ENCODE measurements at regions not wholly inside any gene's neighbourhood (a gene's known extent, or its start where the extent isn't known, plus 50 kb on each side); places are given as distances from the start of the nearest gene placed in this dataset.

DNA sequence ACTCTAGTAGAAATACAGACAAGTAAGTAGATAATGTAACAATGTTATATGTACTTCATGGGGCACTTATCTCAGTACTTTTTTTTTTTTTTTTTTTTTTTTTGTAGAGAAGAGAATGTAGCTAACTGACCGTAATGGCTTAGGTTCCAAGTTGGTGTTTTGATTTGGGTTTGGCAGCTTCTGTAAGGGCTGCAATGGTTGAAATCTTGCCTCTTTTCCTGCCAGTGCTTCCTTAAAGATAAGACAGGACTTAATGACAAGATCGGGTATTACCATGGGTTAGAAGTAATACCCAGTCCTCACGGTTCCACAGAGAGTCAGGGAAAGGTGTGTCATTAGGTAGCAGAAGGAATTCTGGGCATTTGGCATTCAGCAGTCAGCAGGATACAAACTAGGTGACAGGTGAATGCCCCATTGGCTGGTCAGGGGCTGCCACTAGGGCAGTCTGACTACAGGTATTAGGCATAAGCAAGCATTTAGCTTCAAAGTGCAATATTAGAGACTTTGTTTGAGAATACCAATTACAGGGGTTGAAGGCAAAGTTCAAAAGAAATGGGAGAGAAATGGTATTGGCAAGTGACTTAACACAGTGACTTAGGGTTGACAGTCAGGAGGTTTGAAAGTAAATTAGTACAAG lies 189.4 kb upstream of the RND3 start:
- CTCF ChIA-PET = no interaction called here
- POLR2A ChIA-PET = no interaction called here
- TF ChIP-seq, protein P1, sequence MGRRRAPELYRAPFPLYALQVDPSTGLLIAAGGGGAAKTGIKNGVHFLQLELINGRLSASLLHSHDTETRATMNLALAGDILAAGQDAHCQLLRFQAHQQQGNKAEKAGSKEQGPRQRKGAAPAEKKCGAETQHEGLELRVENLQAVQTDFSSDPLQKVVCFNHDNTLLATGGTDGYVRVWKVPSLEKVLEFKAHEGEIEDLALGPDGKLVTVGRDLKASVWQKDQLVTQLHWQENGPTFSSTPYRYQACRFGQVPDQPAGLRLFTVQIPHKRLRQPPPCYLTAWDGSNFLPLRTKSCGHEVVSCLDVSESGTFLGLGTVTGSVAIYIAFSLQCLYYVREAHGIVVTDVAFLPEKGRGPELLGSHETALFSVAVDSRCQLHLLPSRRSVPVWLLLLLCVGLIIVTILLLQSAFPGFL (CRISPR knock-in tag; IDR thresholded peaks at IDR 0.05; ENCODE audit: borderline replicate concordance) = no peak
- TF ChIP-seq PRRX2 (CRISPR knock-in tag; IDR thresholded peaks at IDR 0.05) (no peak), ZNF671 (CRISPR knock-in tag; IDR thresholded peaks at IDR 0.05) (no peak), CREM (CRISPR knock-in tag; IDR thresholded peaks at IDR 0.05) (no peak), ZNF317 (CRISPR knock-in tag; IDR thresholded peaks at IDR 0.05; ENCODE audit: borderline replicate concordance, low read depth) (no peak), TP53 (CRISPR knock-in tag; IDR thresholded peaks at IDR 0.05) (no peak), HMGA2 (CRISPR knock-in tag; IDR thresholded peaks at IDR 0.05) (no peak)
- TF ChIP-seq, protein P2, sequence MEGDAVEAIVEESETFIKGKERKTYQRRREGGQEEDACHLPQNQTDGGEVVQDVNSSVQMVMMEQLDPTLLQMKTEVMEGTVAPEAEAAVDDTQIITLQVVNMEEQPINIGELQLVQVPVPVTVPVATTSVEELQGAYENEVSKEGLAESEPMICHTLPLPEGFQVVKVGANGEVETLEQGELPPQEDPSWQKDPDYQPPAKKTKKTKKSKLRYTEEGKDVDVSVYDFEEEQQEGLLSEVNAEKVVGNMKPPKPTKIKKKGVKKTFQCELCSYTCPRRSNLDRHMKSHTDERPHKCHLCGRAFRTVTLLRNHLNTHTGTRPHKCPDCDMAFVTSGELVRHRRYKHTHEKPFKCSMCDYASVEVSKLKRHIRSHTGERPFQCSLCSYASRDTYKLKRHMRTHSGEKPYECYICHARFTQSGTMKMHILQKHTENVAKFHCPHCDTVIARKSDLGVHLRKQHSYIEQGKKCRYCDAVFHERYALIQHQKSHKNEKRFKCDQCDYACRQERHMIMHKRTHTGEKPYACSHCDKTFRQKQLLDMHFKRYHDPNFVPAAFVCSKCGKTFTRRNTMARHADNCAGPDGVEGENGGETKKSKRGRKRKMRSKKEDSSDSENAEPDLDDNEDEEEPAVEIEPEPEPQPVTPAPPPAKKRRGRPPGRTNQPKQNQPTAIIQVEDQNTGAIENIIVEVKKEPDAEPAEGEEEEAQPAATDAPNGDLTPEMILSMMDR (IDR thresholded peaks at IDR 0.05) = no peak
- TF ChIP-seq, protein P3, sequence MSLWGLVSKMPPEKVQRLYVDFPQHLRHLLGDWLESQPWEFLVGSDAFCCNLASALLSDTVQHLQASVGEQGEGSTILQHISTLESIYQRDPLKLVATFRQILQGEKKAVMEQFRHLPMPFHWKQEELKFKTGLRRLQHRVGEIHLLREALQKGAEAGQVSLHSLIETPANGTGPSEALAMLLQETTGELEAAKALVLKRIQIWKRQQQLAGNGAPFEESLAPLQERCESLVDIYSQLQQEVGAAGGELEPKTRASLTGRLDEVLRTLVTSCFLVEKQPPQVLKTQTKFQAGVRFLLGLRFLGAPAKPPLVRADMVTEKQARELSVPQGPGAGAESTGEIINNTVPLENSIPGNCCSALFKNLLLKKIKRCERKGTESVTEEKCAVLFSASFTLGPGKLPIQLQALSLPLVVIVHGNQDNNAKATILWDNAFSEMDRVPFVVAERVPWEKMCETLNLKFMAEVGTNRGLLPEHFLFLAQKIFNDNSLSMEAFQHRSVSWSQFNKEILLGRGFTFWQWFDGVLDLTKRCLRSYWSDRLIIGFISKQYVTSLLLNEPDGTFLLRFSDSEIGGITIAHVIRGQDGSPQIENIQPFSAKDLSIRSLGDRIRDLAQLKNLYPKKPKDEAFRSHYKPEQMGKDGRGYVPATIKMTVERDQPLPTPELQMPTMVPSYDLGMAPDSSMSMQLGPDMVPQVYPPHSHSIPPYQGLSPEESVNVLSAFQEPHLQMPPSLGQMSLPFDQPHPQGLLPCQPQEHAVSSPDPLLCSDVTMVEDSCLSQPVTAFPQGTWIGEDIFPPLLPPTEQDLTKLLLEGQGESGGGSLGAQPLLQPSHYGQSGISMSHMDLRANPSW (CRISPR knock-in tag; conservative IDR thresholded peaks at IDR 0.05; ENCODE audit: low read depth) = no peak
- TF ChIP-seq, protein P4, sequence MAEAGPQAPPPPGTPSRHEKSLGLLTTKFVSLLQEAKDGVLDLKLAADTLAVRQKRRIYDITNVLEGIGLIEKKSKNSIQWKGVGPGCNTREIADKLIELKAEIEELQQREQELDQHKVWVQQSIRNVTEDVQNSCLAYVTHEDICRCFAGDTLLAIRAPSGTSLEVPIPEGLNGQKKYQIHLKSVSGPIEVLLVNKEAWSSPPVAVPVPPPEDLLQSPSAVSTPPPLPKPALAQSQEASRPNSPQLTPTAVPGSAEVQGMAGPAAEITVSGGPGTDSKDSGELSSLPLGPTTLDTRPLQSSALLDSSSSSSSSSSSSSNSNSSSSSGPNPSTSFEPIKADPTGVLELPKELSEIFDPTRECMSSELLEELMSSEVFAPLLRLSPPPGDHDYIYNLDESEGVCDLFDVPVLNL (CRISPR knock-in tag; IDR thresholded peaks at IDR 0.05; ENCODE audit: borderline replicate concordance, low read depth) = no peak
- TF ChIP-seq, protein P5, sequence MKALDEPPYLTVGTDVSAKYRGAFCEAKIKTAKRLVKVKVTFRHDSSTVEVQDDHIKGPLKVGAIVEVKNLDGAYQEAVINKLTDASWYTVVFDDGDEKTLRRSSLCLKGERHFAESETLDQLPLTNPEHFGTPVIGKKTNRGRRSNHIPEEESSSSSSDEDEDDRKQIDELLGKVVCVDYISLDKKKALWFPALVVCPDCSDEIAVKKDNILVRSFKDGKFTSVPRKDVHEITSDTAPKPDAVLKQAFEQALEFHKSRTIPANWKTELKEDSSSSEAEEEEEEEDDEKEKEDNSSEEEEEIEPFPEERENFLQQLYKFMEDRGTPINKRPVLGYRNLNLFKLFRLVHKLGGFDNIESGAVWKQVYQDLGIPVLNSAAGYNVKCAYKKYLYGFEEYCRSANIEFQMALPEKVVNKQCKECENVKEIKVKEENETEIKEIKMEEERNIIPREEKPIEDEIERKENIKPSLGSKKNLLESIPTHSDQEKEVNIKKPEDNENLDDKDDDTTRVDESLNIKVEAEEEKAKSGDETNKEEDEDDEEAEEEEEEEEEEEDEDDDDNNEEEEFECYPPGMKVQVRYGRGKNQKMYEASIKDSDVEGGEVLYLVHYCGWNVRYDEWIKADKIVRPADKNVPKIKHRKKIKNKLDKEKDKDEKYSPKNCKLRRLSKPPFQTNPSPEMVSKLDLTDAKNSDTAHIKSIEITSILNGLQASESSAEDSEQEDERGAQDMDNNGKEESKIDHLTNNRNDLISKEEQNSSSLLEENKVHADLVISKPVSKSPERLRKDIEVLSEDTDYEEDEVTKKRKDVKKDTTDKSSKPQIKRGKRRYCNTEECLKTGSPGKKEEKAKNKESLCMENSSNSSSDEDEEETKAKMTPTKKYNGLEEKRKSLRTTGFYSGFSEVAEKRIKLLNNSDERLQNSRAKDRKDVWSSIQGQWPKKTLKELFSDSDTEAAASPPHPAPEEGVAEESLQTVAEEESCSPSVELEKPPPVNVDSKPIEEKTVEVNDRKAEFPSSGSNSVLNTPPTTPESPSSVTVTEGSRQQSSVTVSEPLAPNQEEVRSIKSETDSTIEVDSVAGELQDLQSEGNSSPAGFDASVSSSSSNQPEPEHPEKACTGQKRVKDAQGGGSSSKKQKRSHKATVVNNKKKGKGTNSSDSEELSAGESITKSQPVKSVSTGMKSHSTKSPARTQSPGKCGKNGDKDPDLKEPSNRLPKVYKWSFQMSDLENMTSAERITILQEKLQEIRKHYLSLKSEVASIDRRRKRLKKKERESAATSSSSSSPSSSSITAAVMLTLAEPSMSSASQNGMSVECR (CRISPR knock-in tag; IDR thresholded peaks at IDR 0.05; ENCODE audit: borderline replicate concordance) = no peak
- TF ChIP-seq, protein P6, sequence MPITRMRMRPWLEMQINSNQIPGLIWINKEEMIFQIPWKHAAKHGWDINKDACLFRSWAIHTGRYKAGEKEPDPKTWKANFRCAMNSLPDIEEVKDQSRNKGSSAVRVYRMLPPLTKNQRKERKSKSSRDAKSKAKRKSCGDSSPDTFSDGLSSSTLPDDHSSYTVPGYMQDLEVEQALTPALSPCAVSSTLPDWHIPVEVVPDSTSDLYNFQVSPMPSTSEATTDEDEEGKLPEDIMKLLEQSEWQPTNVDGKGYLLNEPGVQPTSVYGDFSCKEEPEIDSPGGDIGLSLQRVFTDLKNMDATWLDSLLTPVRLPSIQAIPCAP (CRISPR knock-in tag; IDR thresholded peaks at IDR 0.05) = no peak
- TF ChIP-seq, protein P7, sequence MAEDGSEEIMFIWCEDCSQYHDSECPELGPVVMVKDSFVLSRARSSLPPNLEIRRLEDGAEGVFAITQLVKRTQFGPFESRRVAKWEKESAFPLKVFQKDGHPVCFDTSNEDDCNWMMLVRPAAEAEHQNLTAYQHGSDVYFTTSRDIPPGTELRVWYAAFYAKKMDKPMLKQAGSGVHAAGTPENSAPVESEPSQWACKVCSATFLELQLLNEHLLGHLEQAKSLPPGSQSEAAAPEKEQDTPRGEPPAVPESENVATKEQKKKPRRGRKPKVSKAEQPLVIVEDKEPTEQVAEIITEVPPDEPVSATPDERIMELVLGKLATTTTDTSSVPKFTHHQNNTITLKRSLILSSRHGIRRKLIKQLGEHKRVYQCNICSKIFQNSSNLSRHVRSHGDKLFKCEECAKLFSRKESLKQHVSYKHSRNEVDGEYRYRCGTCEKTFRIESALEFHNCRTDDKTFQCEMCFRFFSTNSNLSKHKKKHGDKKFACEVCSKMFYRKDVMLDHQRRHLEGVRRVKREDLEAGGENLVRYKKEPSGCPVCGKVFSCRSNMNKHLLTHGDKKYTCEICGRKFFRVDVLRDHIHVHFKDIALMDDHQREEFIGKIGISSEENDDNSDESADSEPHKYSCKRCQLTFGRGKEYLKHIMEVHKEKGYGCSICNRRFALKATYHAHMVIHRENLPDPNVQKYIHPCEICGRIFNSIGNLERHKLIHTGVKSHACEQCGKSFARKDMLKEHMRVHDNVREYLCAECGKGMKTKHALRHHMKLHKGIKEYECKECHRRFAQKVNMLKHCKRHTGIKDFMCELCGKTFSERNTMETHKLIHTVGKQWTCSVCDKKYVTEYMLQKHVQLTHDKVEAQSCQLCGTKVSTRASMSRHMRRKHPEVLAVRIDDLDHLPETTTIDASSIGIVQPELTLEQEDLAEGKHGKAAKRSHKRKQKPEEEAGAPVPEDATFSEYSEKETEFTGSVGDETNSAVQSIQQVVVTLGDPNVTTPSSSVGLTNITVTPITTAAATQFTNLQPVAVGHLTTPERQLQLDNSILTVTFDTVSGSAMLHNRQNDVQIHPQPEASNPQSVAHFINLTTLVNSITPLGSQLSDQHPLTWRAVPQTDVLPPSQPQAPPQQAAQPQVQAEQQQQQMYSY (CRISPR knock-in tag; IDR thresholded peaks at IDR 0.05) = no peak
- TF ChIP-seq, protein P8, sequence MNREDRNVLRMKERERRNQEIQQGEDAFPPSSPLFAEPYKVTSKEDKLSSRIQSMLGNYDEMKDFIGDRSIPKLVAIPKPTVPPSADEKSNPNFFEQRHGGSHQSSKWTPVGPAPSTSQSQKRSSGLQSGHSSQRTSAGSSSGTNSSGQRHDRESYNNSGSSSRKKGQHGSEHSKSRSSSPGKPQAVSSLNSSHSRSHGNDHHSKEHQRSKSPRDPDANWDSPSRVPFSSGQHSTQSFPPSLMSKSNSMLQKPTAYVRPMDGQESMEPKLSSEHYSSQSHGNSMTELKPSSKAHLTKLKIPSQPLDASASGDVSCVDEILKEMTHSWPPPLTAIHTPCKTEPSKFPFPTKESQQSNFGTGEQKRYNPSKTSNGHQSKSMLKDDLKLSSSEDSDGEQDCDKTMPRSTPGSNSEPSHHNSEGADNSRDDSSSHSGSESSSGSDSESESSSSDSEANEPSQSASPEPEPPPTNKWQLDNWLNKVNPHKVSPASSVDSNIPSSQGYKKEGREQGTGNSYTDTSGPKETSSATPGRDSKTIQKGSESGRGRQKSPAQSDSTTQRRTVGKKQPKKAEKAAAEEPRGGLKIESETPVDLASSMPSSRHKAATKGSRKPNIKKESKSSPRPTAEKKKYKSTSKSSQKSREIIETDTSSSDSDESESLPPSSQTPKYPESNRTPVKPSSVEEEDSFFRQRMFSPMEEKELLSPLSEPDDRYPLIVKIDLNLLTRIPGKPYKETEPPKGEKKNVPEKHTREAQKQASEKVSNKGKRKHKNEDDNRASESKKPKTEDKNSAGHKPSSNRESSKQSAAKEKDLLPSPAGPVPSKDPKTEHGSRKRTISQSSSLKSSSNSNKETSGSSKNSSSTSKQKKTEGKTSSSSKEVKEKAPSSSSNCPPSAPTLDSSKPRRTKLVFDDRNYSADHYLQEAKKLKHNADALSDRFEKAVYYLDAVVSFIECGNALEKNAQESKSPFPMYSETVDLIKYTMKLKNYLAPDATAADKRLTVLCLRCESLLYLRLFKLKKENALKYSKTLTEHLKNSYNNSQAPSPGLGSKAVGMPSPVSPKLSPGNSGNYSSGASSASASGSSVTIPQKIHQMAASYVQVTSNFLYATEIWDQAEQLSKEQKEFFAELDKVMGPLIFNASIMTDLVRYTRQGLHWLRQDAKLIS (CRISPR knock-in tag; IDR thresholded peaks at IDR 0.05; ENCODE audit: borderline replicate concordance) = no peak
- TF ChIP-seq, protein P9, sequence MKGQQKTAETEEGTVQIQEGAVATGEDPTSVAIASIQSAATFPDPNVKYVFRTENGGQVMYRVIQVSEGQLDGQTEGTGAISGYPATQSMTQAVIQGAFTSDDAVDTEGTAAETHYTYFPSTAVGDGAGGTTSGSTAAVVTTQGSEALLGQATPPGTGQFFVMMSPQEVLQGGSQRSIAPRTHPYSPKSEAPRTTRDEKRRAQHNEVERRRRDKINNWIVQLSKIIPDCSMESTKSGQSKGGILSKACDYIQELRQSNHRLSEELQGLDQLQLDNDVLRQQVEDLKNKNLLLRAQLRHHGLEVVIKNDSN (CRISPR knock-in tag; IDR thresholded peaks at IDR 0.05) = no peak

More for the DNA sequence above, 189.4 kb upstream of the RND3 start:
- Mint-ChIP-seq H3K36me3 (peaks cover 5% of the 10 kb centered on the region), H3K27me3 (ENCODE audit: low read depth) (no peaks in the 10 kb centered on the region), H3K4me1 (peaks cover 15% of the 10 kb centered on the region), H3K9me3 (peaks cover 12% of the 10 kb centered on the region), H3K4me3 (no peak overlapping the region), H3K27ac (no peak overlapping the region)
- peak; percentile 66 for ATAC-seq
- no peak for DNase-seq (ENCODE audit: low spot score)

Data from WTC11 (cell line).